DOHH2 (cell line): ENCODE measurements at regions not wholly inside any gene's neighbourhood (a gene's known extent, or its start where the extent isn't known, plus 50 kb on each side); places are given as distances from the start of the nearest gene placed in this dataset.

Source experiments
- H3F3A ChIP-seq: fragments of 200-600 bp; sonication (generic), shearing (Covaris generic); 2 replicates; pipeline ENCODE4 v1.6.0; 2016; ENCODE audit warnings: antibody characterized with exemption, mild to moderate bottlenecking; ENCODE audit not compliant: control insufficient read depth, insufficient read depth
- H3K27ac ChIP-seq: fragments of 200-600 bp; sonication (generic); 2 replicates; pipeline ENCODE4 v1.5.1; 2014; ENCODE audit warnings: low read depth, mild to moderate bottlenecking, low read length, moderate library complexity
- H3K27me3 ChIP-seq: fragments of 200-600 bp; sonication (generic); 2 replicates; pipeline ENCODE4 v1.6.1; 2014; ENCODE audit warnings: mild to moderate bottlenecking, low read length, mixed read lengths; ENCODE audit not compliant: control insufficient read depth
- H3K36me3 ChIP-seq: fragments of 200-600 bp; sonication (generic); 2 replicates; pipeline ENCODE4 v1.6.1; 2014; ENCODE audit warnings: mild to moderate bottlenecking, low read length, moderate library complexity, mixed read lengths; ENCODE audit not compliant: control insufficient read depth
- H3K4me1 ChIP-seq: fragments of 200-600 bp; sonication (generic); 2 replicates; pipeline ENCODE4 v1.6.1; 2014; ENCODE audit warnings: mild to moderate bottlenecking, low read length, mixed read lengths; ENCODE audit not compliant: control insufficient read depth
- H3K4me2 ChIP-seq: fragments of 200-600 bp; sonication (generic); 2 replicates; pipeline ENCODE4 v1.6.0; 2014; ENCODE audit warnings: mild to moderate bottlenecking, low read length, moderate library complexity
- H3K4me3 ChIP-seq: fragments of 200-600 bp; sonication (generic); 2 replicates; pipeline ENCODE4 v1.5.1; 2014; ENCODE audit warnings: mild to moderate bottlenecking, low read length, mixed read lengths
- H3K79me2 ChIP-seq: fragments of 200-600 bp; sonication (generic); 2 replicates; pipeline ENCODE4 v1.6.1; 2014; ENCODE audit warnings: mild to moderate bottlenecking, low read length, mixed read lengths; ENCODE audit not compliant: control insufficient read depth
- H3K9me2 ChIP-seq: fragments of 200-600 bp; sonication (generic); replicated peaks from 2 replicates; pipeline ENCODE4 v1.6.1; 2014; ENCODE audit warnings: mild to moderate bottlenecking, low read length, mixed read lengths; ENCODE audit not compliant: control insufficient read depth
- H3K9me3 ChIP-seq: fragments of 200-600 bp; sonication (generic); 2 replicates; pipeline ENCODE4 v1.6.1; 2014; ENCODE audit warnings: antibody characterized with exemption, low read length, mixed read lengths; ENCODE audit not compliant: control insufficient read depth, insufficient read depth
- H4K20me1 ChIP-seq: fragments of 200-600 bp; sonication (generic); 2 replicates; pipeline ENCODE4 v1.6.0; 2014; ENCODE audit warnings: low read depth, mild to moderate bottlenecking, antibody characterized with exemption, low read length, moderate library complexity; ENCODE audit not compliant: control insufficient read depth, insufficient read depth
- CTCF ChIP-seq: fragments of 200-600 bp; sonication (generic); IDR thresholded peaks from one replicate; pipeline ENCODE4 v1.5.1; 2014; ENCODE audit warnings: antibody characterized with exemption, mild to moderate bottlenecking, low read depth, low read length; ENCODE audit not compliant: poor library complexity, severe bottlenecking
- EZH2phosphoT487 ChIP-seq: fragments of 200-600 bp; sonication (generic); IDR thresholded peaks from 2 replicates; pipeline ENCODE4 v1.6.1; 2017; ENCODE audit warnings: borderline replicate concordance, mild to moderate bottlenecking, antibody characterized with exemption, low read length, moderate library complexity, mixed read lengths

GRCh38 chr4:176498617-176499256, 179.0 kb downstream of the SPCS3 start:
- Histone ChIP-seq H4K20me1 (no peaks in the 10 kb centered on the region), H3K4me3 (no peak overlapping the region), H3K79me2 (no peaks in the 10 kb centered on the region), H3K9me2 (no peaks in the 10 kb centered on the region), H3K27ac (no peak overlapping the region), H3F3A (no peaks in the 10 kb centered on the region), H3K9me3 (no peaks in the 10 kb centered on the region), H3K27me3 (no peaks in the 10 kb centered on the region), H3K4me2 (no peak overlapping the region), H3K36me3 (no peaks in the 10 kb centered on the region), H3K4me1 (no peaks in the 10 kb centered on the region)
- no peak for TF ChIP-seq EZH2phosphoT487
- TF ChIP-seq CTCF, result no peak

GRCh38 chr4:176499518-176499917, 179.8 kb downstream of the SPCS3 start:
- Histone ChIP-seq H3K36me3 (no peaks in the 10 kb centered on the region), H3K9me2 (no peaks in the 10 kb centered on the region), H4K20me1 (no peaks in the 10 kb centered on the region), H3K27me3 (no peaks in the 10 kb centered on the region), H3K4me3 (no peak overlapping the region), H3K9me3 (no peaks in the 10 kb centered on the region), H3K79me2 (no peaks in the 10 kb centered on the region), H3K27ac (no peak overlapping the region), H3F3A (no peaks in the 10 kb centered on the region), H3K4me2 (no peak overlapping the region), H3K4me1 (no peaks in the 10 kb centered on the region)
- TF ChIP-seq EZH2phosphoT487 (no peak), CTCF (no peak)

GRCh38 chr4:176500894-176501293, 181.1 kb downstream of the SPCS3 start:
- no peak for TF ChIP-seq EZH2phosphoT487
- TF ChIP-seq CTCF, result no peak
- Histone ChIP-seq H3K4me3 (no peak overlapping the region), H3K27me3 (no peaks in the 10 kb centered on the region)

More at GRCh38 chr4:176500894-176501293, 181.1 kb downstream of the SPCS3 start:
- no peak overlapping the region for H3K4me2 ChIP-seq
- no peak overlapping the region for H3K27ac ChIP-seq
- no peaks in the 10 kb centered on the region for H3K79me2 ChIP-seq
- H4K20me1 ChIP-seq, result no peaks in the 10 kb centered on the region
- H3K36me3 ChIP-seq, result no peaks in the 10 kb centered on the region
- H3K9me3 ChIP-seq, result no peaks in the 10 kb centered on the region
- no peaks in the 10 kb centered on the region for H3K9me2 ChIP-seq
- no peaks in the 10 kb centered on the region for H3F3A ChIP-seq
- H3K4me1 ChIP-seq, result no peaks in the 10 kb centered on the region
